IMR-90 (cell line): ENCODE measurements at regions not wholly inside any gene's neighbourhood (a gene's known extent, or its start where the extent isn't known, plus 50 kb on each side); places are given as distances from the start of the nearest gene placed in this dataset.

ENCODE experiments used
- ATAC-seq: fragments of 200-7000 bp; cut with Tn5 transposase; 2 replicates; pipeline ENCODE4 v1.9.1; 2020; ENCODE audit warnings: low read depth, mild to moderate bottlenecking, moderate library complexity
- BruUV-seq: library from RNA; stranded (reverse); fragments of 400-500 nt; replicated peaks from 2 replicates; lab custom pipeline; 2021; lab: Mats Ljungman, UMichigan
- CTCF ChIA-PET: fragments of 300-600 bp; formaldehyde crosslinking; extraction: SDS; loops from one replicate; lab custom pipeline; 2021; ENCODE audit warnings: antibody characterized with exemption; lab: Yijun Ruan, JAX
- POLR2A ChIA-PET: fragments of 300-600 bp; sonication (Branson Sonifier 250); formaldehyde crosslinking; loops from one replicate; lab custom pipeline; 2022; ENCODE audit warnings: antibody characterized with exemption; ENCODE audit not compliant: unreplicated experiment; lab: Charles Lee
- DNase-seq: peaks from one replicate; pipeline ENCODE4 v3.0.0; 2013
- H2AFZ ChIP-seq: replicated peaks from 2 replicates; pipeline ENCODE3; 2013; ENCODE audit warnings: low read length, mild to moderate bottlenecking; ENCODE audit not compliant: poor library complexity
- H2AK5ac ChIP-seq: 2 replicates; pipeline ENCODE4 v1.6.1; 2013; ENCODE audit warnings: low read depth, low read length, inconsistent platforms
- H2AK9ac ChIP-seq: replicated peaks from 2 replicates; pipeline ENCODE3; 2013; ENCODE audit warnings: mild to moderate bottlenecking, low read depth, low read length, moderate library complexity; ENCODE audit not compliant: poor library complexity
- H2BK120ac ChIP-seq: 2 replicates; pipeline ENCODE4 v1.6.1; 2013; ENCODE audit warnings: low read depth, low read length, inconsistent platforms
- H2BK15ac ChIP-seq: 3 replicates; pipeline ENCODE4 v1.6.1; 2013; ENCODE audit warnings: low read depth, low read length, inconsistent platforms
- H2BK20ac ChIP-seq: 2 replicates; pipeline ENCODE4 v1.6.1; 2013; ENCODE audit warnings: low read depth, mild to moderate bottlenecking, inconsistent platforms, low read length, moderate library complexity
- H2BK5ac ChIP-seq: 2 replicates; pipeline ENCODE4 v1.6.1; 2013; ENCODE audit warnings: mild to moderate bottlenecking, low read depth, low read length, inconsistent platforms; ENCODE audit not compliant: poor library complexity, severe bottlenecking
- H3K14ac ChIP-seq: replicated peaks from 2 replicates; pipeline ENCODE4 v1.6.1; 2013; ENCODE audit warnings: low read depth, low read length, inconsistent platforms
- H3K18ac ChIP-seq: 2 replicates; pipeline ENCODE4 v1.6.1; 2013; ENCODE audit warnings: low read depth, low read length, control low read depth
- H3K23ac ChIP-seq: 2 replicates; pipeline ENCODE4 v1.6.1; 2013; ENCODE audit warnings: low read depth, low read length, inconsistent platforms
- H3K27ac ChIP-seq: 2 replicates; pipeline ENCODE4 v1.5.1; 2013; ENCODE audit warnings: mild to moderate bottlenecking, control low read depth, low read length; ENCODE audit not compliant: insufficient read depth
- H3K27me3 ChIP-seq: 2 replicates; pipeline ENCODE4 v1.6.1; 2013; ENCODE audit warnings: low read length; ENCODE audit not compliant: control insufficient read depth, insufficient read depth
- H3K36me3 ChIP-seq: 2 replicates; pipeline ENCODE4 v1.6.1; 2013; ENCODE audit warnings: low read length, mixed read lengths; ENCODE audit not compliant: control insufficient read depth, insufficient read depth
- H3K4ac ChIP-seq: 2 replicates; pipeline ENCODE4 v1.6.1; 2013; ENCODE audit warnings: low read depth, low read length, inconsistent platforms
- H3K4me1 ChIP-seq: 2 replicates; pipeline ENCODE4 v1.6.1; 2013; ENCODE audit warnings: low read length, mixed read lengths; ENCODE audit not compliant: control insufficient read depth, insufficient read depth
- H3K4me2 ChIP-seq: 2 replicates; pipeline ENCODE4 v1.6.1; 2013; ENCODE audit warnings: low read depth, mild to moderate bottlenecking, control low read depth, low read length, moderate library complexity
- H3K4me3 ChIP-seq: 2 replicates; pipeline ENCODE4 v1.5.1; 2013; ENCODE audit warnings: low read depth, mild to moderate bottlenecking, control low read depth, low read length, moderate library complexity; ENCODE audit not compliant: insufficient read depth
- H3K56ac ChIP-seq: 2 replicates; pipeline ENCODE4 v1.6.1; 2013; ENCODE audit warnings: low read length, inconsistent platforms; ENCODE audit not compliant: insufficient read depth; ENCODE audit errors: extremely low read depth
- H3K79me1 ChIP-seq, 2 experiments: 2 replicates each; pipeline ENCODE4 v1.6.1; 2013; ENCODE audit warnings: low read length in 2 of 2, inconsistent platforms in 1 of 2, low read depth in 1 of 2
- H3K9ac ChIP-seq: 2 replicates; pipeline ENCODE4 v1.6.1; 2013; ENCODE audit warnings: low read depth, low read length, control low read depth
- H3K9me1 ChIP-seq: 2 replicates; pipeline ENCODE4 v1.6.1; 2013; ENCODE audit warnings: low read length, inconsistent platforms; ENCODE audit not compliant: insufficient read depth
- H3K9me3 ChIP-seq: 2 replicates; pipeline ENCODE4 v1.6.1; 2013; ENCODE audit warnings: low read length; ENCODE audit not compliant: control insufficient read depth, insufficient read depth
- H4K20me1 ChIP-seq: 2 replicates; pipeline ENCODE4 v1.6.1; 2013; ENCODE audit warnings: low read length, inconsistent platforms; ENCODE audit not compliant: insufficient read depth
- H4K5ac ChIP-seq: 2 replicates; pipeline ENCODE4 v1.6.1; 2013; ENCODE audit warnings: mild to moderate bottlenecking, low read depth, low read length, control low read depth
- H4K8ac ChIP-seq, 2 experiments: 2 replicates each; pipeline ENCODE4 v1.6.1; 2013; ENCODE audit warnings: low read depth in 2 of 2, low read length in 2 of 2, control low read depth in 1 of 2, inconsistent platforms in 1 of 2
- H4K91ac ChIP-seq: 2 replicates; pipeline ENCODE4 v1.6.1; 2013; ENCODE audit warnings: low read depth, low read length, inconsistent platforms; ENCODE audit not compliant: insufficient read depth
- BHLHE40 ChIP-seq: fragments of 150-350 bp; IDR thresholded peaks from 2 replicates; pipeline ENCODE4 v1.6.1; 2016; ENCODE audit warnings: mild to moderate bottlenecking, low read depth, low read length
- CHD1 ChIP-seq: IDR thresholded peaks from 2 replicates; pipeline ENCODE4 v1.6.1; 2012; ENCODE audit warnings: low read depth, low read length, improper control_type of control experiment
- MAFK ChIP-seq: IDR thresholded peaks from 2 replicates; pipeline ENCODE4 v1.6.1; 2012; ENCODE audit warnings: low read depth, low read length, improper control_type of control experiment
- WGBS, 2 experiments: methylation state at CpG; one replicate each; pipeline versions ENCODE4 v1.1.5 to v1.1.7; 2013; ENCODE audit warnings: missing lambda C conversion rate in 2 of 2; ENCODE audit not compliant: insufficient read length in 1 of 2; ENCODE audit errors: extremely low coverage in 2 of 2; 5-methylcytosine and 5-hydroxymethylcytosine counted together
- dilution Hi-C: fragments of 300-500 bp; cut with HindIII; formaldehyde crosslinking; loops from one replicate; pipeline ENCODE4 v1.14.3; 2018; ENCODE audit warnings: low sequenced_read_pairs; ENCODE audit not compliant: unreplicated experiment
- in situ Hi-C: fragments of 300-500 bp; cut with MboI; formaldehyde crosslinking; loops from 3 replicates; pipeline ENCODE4 v1.14.3; 2019; ENCODE audit warnings: low sequenced_read_pairs, inconsistent platforms, mixed read lengths
- intact Hi-C: fragments of 100-400 bp; cut with micrococcal nuclease; formaldehyde crosslinking; loops from 2 replicates; pipeline ENCODE4 v1.10.0; 2022

DNA sequence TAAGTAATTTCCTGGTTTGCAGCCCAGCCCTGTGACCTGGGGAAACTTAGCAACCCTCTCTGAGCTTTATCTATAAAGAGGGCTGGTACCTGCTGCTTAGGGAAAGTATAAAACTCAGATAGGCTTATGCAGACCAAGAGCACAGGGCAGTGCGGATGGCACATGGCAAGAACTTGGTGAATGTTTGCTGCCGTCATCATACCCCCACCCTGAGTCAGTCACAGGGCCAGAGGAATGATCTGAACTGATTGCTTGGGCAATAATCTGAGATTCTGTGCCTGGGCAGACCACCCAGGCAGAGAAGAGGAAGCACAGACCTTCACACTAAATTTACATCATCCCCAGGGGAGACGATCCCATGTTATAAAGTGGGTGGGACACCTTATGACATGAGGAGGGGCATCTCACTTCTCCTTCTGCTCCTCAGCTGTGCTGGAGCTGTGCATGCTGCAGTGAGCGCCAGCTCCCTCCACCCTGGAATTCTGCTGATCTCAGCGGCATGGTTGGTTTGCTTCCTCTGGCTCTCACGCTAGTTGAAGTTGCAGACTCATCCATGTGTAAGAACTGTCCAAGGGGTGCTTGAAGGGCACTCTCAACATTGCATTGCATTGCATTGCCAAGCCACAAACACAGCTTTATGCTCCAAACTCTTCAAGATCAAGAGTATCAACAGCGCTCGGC lies 197.1 kb downstream of the AJAP1 start:
- TF ChIP-seq CHD1, result no peak
- no peak for TF ChIP-seq MAFK
- no peak for TF ChIP-seq BHLHE40
- Histone ChIP-seq H4K91ac (no peak overlapping the region), H3K4me1 (no peaks in the 10 kb centered on the region), H3K23ac (no peak overlapping the region), H3K4me3 (no peak overlapping the region), H2BK20ac (no peak overlapping the region), H2AK9ac (no peak overlapping the region), H4K8ac (no peak overlapping the region), H3K79me1 (no peaks in the 10 kb centered on the region), H3K56ac (no peak overlapping the region), H3K36me3 (no peaks in the 10 kb centered on the region), H3K18ac (no peak overlapping the region), H3K27me3 (no peaks in the 10 kb centered on the region), H3K4ac (no peak overlapping the region), H3K9me3 (peaks cover 20% of the 10 kb centered on the region), H4K5ac (no peak overlapping the region), H3K14ac (no peak overlapping the region), H3K27ac (no peak overlapping the region), H3K9ac (no peak overlapping the region), H3K9me1 (no peaks in the 10 kb centered on the region), H4K20me1 (no peaks in the 10 kb centered on the region), H2AK5ac (no peak overlapping the region), H2BK120ac (no peak overlapping the region), H2AFZ (no peak overlapping the region), H2BK5ac (no peak overlapping the region), H3K4me2 (no peak overlapping the region), H2BK15ac (no peak overlapping the region)
- intact Hi-C loops (no loop called here), dilution Hi-C loops (no loop called here), in situ Hi-C loops (no loop called here)
- ATAC-seq (no peak), DNase-seq (no peak)
- no TSS peak for BruUV-seq
- ChIA-PET POLR2A (no interaction called here), CTCF (no interaction called here)
- WGBS, 2 experiments, result 80% methylated on average over 1 of the region's 8 CpGs; no CpG with 5 or more reads in 1 of the 2 experiments
